ENCODE measurements at regions not wholly inside any gene's neighbourhood (a gene's known extent, or its start where the extent isn't known, plus 50 kb on each side); places are given as distances from the start of the nearest gene placed in this dataset.

DNA sequence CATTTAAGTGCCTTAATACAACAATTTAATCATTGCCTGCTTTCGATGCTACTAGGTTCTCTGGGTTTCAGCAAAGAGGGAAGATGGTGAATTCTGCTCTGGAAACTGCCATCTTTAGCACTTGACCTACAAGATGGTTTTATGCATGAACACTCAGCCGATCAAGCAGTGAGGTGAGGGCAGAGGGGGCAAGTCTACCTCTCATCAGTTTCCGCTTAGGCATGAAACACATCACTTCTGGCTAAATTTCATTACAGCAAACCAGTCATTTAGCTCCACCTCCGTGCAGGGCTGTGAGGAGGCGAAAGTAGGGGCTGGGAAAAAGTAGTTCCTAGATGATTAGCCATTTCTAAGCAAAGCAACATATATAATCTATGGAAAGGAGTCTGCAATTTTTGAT, 1018.0 kb downstream of the CDH18 start:
- no peak overlapping the region for H3K4me3 ChIP-seq (ENCODE audit: low read depth, low read length)
- no peak for DNase-seq (ENCODE audit: low read depth)
- TF ChIP-seq, protein P1, sequence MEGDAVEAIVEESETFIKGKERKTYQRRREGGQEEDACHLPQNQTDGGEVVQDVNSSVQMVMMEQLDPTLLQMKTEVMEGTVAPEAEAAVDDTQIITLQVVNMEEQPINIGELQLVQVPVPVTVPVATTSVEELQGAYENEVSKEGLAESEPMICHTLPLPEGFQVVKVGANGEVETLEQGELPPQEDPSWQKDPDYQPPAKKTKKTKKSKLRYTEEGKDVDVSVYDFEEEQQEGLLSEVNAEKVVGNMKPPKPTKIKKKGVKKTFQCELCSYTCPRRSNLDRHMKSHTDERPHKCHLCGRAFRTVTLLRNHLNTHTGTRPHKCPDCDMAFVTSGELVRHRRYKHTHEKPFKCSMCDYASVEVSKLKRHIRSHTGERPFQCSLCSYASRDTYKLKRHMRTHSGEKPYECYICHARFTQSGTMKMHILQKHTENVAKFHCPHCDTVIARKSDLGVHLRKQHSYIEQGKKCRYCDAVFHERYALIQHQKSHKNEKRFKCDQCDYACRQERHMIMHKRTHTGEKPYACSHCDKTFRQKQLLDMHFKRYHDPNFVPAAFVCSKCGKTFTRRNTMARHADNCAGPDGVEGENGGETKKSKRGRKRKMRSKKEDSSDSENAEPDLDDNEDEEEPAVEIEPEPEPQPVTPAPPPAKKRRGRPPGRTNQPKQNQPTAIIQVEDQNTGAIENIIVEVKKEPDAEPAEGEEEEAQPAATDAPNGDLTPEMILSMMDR (IDR thresholded peaks at IDR 0.05; ENCODE audit: low read depth, low read length, missing control alignments), result no peak

- TF ChIP-seq, protein P1 (IDR thresholded peaks at IDR 0.05; ENCODE audit: low read depth, low read length, missing control alignments), result no peak
- no peak overlapping the region for H3K4me3 ChIP-seq (ENCODE audit: low read depth, low read length)
- DNase-seq (ENCODE audit: low read depth), result no peak
These were observed 1015.8 kb downstream of the CDH18 start for GRCh38 chr5:18972177-18972576.

DNA sequence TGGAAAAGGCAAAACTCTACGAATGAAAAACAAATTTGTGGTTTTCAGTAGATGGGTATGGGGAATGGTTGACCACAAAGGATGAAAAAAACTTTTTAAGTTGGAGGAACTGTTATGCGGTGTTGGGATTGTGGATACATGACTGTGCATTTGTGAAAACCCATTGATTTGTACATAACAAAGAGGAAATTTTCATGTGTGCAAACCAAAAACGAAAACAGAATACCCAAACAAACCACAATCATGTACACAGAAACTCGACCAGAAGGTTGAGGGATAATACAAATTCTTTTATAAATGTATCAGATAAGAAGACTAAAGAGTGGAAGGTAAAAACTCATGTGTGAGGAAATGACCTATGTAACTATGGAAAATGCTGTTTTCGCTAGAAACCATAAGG, 1012.4 kb downstream of the CDH18 start:
- TF ChIP-seq, protein P1 (IDR thresholded peaks at IDR 0.05; ENCODE audit: low read depth, low read length, missing control alignments), result no peak
- no peak for DNase-seq (ENCODE audit: low read depth)
- H3K4me3 ChIP-seq (ENCODE audit: low read depth, low read length), result no peak overlapping the region

DNA sequence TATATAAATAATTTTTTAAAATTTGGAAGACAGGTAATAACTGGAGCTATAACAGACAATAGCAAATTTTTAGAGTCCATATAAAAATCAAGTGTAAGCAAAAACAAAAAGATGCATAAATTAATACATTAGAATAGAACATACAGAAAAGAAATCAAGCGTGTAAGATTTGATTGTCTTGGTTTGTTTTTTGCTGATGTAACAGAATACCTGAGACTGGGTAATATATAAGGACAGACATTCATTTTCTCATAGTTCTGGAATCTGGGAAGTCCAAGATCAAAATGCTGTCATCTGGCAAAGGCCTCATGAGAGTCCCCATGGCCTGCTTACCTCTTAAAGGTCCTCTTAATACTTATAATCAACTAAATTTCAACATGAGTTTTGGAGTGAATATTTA, 1010.1 kb downstream of the CDH18 start:
- H3K4me3 ChIP-seq (ENCODE audit: low read depth, low read length), result no peak overlapping the region
- TF ChIP-seq, protein P1 (IDR thresholded peaks at IDR 0.05; ENCODE audit: low read depth, low read length, missing control alignments), result no peak
- DNase-seq (ENCODE audit: low read depth), result no peak

DNA sequence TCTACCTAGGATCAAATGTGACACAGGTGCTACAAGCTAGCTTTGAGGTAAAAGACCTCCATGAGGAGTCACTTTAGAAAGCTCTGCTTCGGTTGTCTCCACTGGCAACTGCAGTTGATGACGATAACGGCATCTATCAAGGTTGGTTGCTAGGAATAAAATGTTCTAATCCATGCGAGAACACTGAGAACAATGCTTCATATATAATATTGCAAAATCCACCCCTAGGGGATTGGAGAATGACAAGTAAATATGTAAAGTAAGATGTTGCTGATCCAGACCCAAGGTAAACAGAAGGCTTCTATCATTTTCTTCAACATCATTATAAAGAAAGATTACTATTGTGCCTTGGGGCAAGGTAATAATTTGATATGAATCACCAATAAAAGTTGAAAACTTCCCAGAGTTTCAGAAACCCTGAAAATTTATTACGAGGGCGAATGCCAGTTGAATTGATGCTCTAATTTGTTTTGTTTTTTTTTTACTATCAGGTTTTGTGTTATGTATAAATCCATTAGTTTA, 1003.4 kb downstream of the CDH18 start:
- TF ChIP-seq, protein P1 (IDR thresholded peaks at IDR 0.05; ENCODE audit: low read depth, low read length, missing control alignments), result no peak
- no peak overlapping the region for H3K4me3 ChIP-seq (ENCODE audit: low read depth, low read length)
- DNase-seq (ENCODE audit: low read depth), result no peak

- no peak overlapping the region for H3K4me3 ChIP-seq (ENCODE audit: low read depth, low read length)
- TF ChIP-seq, protein P1 (IDR thresholded peaks at IDR 0.05; ENCODE audit: low read depth, low read length, missing control alignments), result no peak
- DNase-seq (ENCODE audit: low read depth), result no peak
These were observed 1002.7 kb downstream of the CDH18 start for GRCh38 chr5:18985171-18985758.

DNA sequence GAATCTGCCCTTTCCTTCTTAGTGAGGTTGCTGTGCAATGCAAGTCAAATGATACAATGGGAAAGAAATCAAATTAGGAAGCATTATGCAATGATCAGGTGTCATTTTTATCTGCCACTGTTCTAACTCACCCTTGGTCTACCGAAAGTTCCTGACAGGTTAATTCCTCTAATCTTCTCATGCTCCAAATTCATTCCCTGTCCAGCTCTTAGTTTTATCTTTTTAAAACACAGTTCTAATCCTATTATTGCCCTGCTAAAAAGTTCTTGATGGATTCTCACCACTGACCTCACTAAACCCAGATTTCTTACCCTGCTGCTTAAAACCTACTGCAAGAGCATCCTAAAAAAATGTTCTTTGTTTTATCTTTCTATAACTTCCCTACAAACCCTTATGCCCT, 1000.9 kb downstream of the CDH18 start:
- TF ChIP-seq, protein P1 (IDR thresholded peaks at IDR 0.05; ENCODE audit: low read depth, low read length, missing control alignments), result no peak
- no peak overlapping the region for H3K4me3 ChIP-seq (ENCODE audit: low read depth, low read length)

More for the DNA sequence above, 1000.9 kb downstream of the CDH18 start:
- DNase-seq (ENCODE audit: low read depth), result no peak

All from GM12864 (cell line).